HG03432 (cell line): ENCODE measurements at regions not wholly inside any gene's neighbourhood (a gene's known extent, or its start where the extent isn't known, plus 50 kb on each side); places are given as distances from the start of the nearest gene placed in this dataset.
"Not testable (repeated sequence)": the region's sequence is repeated elsewhere in the genome, so short reads cannot be mapped to it uniquely, and the experiment has no call there.

ENCODE experiments used
- ATAC-seq: cut with Tn5 transposase; IDR thresholded peaks from one replicate; pipeline ENCODE4 v1.9.1; 2021; ENCODE audit warnings: mild to moderate bottlenecking, moderate library complexity; ENCODE audit not compliant: unreplicated experiment

DNA sequence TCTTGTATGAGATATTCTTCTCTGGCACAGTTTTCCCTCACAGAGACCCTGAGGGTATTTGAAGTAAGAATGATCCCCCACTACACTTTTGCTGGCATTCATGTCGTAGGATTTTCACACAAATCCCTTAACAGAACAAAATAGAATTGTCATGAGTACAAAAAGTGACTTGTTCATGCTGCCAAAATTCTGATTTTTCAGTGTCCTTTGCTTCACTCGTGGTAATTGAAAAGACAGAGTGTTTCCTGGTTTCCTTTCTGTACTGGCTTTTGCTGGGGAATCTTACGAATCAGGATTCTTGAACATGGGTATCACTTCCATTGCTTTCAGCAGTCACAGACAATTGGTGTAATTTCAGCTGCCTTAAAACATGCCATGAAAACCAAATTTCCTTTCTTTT is 756.3 kb downstream of the REEP3 start:
- no peak for ATAC-seq

DNA sequence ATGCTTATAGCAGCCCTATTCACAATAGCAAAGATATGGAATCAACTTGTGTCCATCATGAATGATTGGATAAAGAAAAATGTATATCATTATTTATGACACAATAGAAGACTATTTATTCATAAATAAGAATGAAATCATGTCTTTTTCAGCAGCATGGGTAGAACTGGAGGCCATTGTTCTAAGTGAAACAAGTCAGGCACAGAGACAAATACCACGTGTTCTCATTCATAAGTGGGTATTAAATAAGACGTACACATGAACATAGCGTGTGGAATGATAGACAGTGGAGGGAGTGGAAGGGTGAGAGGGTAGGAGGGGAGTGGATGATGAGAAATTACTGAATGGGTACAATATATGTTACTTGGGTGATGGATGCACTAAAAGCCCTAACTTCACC is 762.4 kb downstream of the REEP3 start:
- no peak for ATAC-seq

DNA sequence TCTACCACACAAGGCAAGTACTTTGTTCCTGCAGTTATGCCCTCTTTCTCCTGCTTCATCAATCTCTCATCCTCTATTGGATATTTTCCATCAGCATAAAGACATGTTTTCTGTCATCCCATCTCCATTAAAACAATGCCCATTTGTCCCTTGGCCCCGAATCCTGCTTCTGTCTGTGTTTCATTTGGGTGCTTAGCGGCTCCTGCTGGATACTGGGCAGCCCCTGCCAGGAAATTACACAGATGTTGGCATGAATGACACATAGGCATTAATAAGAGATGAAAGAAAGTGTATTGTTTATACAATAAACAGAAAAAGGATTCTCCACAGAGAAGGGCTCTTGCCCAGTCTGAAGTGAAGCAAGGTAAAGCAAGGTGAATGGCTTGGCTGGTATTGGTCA is 765.3 kb downstream of the REEP3 start:
- ATAC-seq: no peak

DNA sequence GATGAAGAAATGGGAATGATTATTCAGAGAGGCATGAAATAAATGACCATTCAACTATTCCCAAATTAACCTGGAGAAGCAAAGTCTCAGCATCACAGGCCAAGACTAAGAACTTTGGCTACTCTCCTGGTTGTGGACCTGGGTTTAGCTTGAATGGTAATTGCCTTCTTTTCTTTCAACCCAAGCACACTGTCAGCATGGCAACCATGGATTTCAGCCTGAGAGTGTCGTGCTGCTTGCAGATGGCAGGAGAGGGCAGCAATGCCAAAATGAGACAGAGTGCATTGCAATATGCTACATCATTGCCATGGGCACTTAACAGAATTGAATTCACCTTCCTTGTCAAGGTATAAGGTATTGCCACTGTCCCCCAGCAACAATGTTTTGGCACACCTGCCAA is 767.2 kb downstream of the REEP3 start:
- no peak for ATAC-seq

DNA sequence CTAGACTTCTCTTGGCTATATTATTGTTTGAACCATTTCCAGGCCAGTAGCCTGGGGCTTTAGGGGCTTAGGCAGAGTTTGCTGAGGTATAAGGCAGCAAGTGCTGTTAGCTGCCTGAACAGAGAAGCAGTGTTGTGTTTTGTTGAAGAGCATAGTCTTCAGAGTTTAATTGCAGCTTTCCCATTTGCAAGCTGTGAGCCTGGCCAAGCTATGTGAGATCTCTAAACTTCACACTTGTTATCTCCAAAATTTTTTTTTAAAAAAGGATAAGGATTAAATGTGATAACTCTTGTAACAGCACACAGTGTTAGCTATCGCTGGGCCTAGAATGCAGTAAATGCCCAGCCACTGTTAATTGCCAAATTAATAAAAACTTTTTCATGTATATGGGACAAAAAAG is 782.4 kb downstream of the REEP3 start:
- no peak for ATAC-seq

DNA sequence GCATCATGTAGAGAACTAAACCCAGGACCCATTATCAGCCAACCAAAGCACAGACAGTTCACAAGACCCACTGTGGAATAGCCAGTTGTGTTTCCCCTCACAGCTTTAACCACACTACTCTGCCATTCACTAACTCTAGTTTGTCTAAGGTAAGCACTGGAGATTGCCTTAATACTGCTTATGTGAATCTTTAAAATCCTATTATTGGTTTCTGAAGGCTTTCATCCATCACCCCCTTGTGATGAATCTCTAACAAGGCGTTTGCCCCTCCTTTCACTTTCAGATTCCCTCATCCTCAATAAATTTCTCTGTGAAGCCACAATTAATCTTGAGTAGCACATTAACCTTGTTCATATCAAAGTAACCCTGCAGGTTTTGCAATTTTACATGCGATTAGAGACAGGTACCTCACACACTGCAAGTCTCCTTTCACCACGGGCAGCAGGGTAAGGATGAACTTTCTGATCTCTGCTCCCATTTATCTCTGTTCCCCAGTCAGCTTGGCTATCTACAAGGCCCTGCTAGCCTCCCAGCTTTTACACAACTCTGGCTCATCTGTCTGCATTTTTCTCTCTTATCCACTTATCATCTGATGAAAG is 785.6 kb downstream of the REEP3 start:
- ATAC-seq: no peak

DNA sequence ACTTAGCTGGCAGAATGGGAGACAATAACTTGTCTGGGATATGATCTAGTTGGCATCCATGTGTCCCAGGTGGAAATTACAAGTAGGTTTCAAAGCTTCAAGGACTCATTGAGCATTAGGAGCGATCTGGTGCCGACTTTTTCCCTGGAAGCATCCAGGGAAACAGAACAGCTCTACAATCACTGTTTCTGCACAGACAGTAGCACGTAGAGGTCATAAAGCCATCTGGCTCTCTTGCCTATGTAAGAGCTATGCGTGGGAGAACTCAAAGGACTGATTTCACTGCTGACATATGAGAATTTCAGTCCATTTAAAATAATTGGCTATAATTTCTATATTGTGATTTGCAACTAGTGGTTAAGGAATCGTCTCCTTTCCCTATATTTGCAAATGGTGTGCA is 791.7 kb downstream of the REEP3 start:
- no peak for ATAC-seq

DNA sequence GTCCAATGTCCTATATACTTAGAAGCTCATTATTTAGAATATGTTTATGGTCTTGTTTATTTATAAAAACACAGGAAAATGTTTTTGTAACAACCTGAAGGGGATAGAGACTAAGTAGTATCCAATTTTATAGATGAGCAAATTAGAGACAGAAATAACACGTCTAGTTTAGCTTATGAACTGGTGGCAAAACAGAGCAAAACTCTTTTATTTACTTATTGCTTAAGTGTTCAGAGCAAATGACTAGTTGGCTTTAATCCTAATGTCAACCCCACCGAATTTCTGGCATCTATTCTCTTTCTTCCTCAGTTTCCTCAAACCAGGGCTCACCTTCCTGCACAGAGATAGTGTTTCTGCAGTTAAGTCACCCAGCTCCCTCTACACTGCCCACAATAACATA is 792.8 kb downstream of the REEP3 start:
- ATAC-seq: no peak

DNA sequence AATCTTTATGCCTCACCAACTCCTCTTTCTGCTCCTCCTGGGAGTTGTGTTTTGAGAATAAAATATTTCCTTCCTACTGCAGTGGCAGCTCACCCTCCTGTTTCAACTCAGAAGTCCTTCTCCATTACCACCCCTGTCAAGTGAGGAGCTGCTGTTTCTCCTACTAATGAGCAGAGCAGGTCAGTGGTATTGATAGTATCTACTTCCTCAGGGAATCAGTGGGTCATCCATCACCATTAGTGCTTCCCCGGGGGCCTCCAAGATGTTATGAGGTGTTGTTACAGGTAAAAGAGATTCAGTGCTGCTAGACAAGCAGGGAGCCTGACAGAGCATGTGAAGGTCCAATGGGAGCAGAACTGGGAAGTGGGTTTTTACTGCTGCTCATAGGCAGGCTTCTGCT is 795.2 kb downstream of the REEP3 start:
- no peak for ATAC-seq

DNA sequence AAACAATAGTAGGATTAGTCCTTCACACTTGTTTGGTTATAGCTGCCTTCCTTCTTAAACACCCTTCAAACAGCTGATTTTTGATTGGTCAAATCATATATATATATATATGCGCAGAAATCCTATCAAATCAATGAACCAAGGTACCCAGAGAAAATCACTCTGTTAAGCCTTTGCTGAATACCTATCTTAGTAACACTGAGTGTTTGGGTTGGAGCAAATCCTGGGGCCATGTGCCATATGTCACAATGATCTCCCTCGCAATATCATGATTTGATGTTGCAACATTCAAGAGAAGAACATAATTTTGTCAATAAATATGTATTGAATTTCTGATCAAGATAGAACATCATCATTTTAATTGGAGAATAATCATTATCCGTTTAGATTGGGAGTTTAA is 795.6 kb downstream of the REEP3 start:
- ATAC-seq: no peak

DNA sequence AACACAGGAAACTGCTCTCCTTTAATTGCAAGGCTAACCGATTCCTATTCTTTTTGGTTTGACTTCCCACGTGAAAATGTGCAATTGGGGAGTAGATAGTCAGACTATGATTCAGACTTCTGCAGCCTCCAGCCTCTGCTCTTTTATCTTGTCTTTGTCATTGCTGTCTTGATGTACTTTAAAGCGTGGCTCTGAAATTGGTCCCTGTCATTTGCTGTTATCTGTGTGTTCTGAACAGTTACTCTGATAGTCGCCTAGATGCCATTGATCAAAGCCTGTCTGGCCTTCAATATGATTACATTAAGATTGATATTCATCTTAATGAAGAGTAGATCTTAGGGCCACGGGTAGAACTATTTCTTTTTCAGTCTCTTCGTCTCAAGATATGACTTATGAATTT is 799.2 kb downstream of the REEP3 start:
- ATAC-seq: no peak

DNA sequence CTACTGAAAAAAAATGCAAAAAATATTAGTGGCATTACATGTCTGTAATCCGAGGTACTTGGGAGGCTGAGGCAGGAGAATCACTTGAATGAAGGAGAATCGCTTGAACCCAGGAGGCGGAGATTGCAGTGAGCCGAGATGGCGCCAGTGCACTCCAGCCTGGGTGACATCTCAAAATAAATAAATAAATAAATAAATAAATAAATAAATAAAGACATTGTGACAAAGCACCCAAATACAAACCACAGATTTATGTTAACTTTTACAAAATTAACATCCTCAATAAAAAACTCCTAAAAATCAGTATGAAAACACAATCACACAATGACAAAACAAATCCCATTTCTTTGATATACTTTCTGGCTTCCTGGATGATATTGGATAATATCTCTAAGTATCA is 808.3 kb downstream of the REEP3 start:
- ATAC-seq: no peak

DNA sequence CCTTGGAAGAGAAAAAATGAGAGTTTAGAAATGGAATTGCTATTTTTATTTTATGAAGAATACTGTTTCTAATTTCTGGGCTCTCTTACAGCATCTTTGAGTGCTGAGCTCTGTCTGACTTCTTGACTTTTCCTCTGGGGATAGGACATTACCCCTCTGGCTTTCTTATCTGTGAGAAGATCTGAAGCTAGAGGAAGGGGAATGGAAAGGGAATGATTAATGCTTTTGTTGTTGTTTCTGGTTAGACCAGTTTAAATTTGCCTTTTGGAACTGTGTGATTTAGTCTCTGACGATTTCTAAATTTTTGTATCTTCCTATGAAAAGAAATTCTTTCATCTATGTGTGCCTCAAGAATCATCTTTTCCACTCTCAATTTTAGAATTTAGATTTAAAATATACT is 811.4 kb downstream of the REEP3 start:
- no peak for ATAC-seq

DNA sequence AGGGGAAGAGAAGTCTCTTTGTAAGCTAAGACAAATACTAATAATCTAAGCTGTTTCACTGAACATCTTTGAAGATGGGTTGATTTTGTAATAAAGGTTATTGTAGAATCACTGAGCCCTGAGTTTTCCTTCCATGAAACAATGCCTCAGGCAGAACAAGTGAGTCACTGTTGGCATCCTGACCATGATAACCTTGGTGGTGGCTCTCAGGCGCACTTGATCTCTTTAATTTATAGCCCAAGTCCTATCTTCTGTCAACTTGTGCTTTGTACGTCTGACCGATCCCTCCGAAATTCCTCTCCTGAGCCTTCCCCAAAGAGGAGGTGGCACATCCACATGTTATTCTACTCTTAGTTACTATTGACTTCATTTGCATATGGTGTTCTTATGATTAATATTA is 812.9 kb downstream of the REEP3 start:
- ATAC-seq: no peak

DNA sequence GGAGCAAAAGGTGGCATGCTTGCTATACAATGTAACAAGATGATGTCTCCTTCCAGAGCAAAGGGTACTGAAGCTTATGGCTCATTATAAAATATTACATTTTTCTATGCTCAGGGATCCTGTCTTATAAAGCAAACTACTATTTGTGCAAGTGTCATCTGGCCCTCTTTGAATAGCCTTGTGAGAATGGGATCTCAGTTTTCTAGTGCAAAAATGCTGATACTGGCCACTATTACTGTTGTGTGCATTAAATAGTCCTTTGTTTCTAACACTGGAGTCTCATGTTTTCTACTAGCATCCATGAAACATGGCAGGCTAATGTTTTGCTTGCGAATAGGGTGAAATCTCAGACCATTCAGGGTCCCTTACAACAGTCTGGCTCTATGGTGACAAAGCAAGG is 823.0 kb downstream of the REEP3 start:
- no peak for ATAC-seq

DNA sequence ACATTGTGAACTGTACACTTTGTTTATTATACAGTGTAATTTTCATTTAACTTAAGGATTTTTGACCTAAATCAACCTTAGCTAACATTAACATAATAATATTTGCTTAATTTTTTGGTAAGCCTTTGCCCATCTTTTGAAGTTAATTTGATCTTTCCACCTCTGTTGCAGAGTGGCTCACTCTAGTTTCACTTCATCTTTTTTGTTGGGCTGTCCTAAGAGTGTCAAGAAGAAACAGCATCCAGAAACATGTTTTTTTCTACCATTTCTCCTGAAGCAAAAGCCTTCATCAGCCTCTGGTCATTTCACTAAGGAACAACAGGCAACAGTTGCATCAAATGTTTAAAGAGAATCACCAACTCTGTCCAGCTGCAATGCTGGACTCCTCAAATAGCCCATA is 824.7 kb downstream of the REEP3 start:
- ATAC-seq: no peak

DNA sequence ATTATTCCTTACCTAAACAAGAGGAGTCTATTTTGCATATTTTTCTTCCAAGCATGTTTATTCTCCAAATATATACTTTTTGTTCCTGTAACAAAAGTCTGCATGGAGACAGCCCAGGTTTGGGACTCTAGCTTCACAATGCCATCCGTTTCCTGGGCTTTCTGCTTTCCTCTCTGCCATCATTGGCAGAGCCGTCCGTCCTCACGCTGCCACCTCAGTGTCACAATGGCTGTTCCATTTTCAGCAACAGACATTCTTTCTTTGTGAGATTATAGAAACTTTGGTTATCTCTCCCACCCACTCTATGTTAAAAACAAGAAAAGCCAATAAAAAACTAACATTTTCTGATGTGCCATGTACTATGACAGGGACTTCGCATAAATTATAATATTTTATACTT is 825.2 kb downstream of the REEP3 start:
- no peak for ATAC-seq

DNA sequence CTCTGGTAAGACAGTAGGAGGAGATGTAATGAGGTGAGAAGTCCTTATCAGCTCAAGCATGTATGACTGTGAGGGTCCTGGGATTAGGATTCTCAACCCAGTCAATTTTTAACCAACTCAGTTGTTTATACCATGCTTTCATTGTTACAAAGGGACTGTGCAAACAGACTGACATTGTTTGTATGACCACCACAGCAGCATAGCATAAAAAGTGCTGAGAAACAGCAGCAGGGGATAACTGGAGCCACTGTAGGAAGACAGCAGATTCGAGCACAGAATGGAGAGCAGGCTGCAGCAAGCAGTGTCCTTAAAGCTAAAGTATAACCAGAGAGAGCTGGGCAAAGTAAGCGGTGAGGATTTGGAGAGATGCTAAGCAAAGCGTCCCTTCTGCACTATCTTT is 829.5 kb downstream of the REEP3 start:
- ATAC-seq: no peak

DNA sequence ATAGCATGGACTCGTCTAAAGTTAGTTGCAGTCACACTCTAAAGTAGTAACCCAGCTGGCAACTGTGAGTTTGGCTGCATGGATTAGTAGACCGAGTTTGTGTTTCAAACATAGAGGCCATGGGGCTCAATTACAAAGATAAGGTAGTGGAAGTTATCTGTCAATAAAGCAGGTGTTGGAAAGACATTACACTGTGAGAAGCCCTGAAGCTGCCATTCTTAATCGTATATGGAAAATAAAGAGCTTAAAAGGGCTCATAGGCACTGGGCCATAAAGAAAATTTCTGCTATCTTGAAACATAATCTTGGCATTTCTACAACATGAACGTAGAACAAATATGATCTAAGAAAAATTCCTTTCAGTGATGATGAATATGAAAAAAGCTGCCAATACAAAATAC is 837.7 kb downstream of the REEP3 start:
- ATAC-seq: no peak

DNA sequence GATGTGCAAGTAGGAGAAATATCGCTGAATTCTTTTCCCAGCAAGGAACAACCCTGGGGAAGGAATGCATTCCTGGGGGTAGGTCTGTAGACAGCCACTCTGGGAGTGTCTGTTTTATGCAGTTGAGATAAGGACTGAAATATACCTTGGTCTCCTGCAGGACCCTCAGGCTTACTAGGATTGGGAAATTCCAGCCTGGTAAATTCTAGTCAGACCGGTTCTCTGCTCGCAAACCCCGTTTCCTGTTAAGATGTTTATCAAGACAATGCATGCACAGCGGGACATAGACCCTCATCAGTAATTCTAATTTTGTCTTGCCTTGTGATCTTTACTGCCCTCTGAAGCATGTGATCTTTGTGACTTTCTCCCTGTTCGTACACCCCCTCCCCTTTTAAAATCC is 839.0 kb downstream of the REEP3 start:
- not testable (repeated sequence) for ATAC-seq

DNA sequence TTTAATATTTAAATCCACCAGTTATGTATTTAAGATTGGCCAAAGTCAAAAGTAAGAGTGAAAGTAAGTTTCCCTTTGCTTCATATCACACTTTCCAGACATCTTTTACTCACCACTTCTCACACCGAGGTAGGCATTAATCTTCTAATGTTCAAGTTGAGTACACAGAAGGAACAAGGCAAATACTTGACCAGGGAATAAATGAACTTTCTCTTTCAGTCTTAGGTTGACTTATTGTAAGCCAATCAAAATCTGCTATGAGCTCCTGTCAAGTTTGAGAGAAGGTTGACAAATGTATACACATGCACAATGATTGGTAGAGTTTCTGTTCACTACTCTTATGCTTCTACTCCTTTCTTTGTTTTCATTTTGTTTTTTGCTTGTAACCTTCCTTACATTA is 842.5 kb downstream of the REEP3 start:
- no peak for ATAC-seq

DNA sequence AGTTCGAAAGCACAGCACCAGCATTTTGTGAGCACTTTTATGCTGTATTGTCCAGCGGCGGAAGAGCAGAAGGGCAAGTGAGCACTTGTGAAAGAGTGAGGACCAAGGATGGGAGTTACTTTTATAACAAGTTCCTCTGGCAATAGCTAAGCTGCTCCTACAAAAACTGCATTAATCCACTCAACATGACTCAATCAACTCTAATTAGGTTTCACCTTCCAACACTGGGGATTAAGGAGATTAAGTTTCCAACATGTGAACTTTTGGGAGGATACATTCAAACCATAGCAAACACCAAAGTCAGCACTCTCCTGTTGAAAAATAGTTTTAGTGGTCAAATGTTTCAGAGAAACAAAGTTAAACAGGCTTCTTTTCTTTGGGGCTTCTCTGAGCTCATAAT is 844.5 kb downstream of the REEP3 start:
- ATAC-seq: no peak

DNA sequence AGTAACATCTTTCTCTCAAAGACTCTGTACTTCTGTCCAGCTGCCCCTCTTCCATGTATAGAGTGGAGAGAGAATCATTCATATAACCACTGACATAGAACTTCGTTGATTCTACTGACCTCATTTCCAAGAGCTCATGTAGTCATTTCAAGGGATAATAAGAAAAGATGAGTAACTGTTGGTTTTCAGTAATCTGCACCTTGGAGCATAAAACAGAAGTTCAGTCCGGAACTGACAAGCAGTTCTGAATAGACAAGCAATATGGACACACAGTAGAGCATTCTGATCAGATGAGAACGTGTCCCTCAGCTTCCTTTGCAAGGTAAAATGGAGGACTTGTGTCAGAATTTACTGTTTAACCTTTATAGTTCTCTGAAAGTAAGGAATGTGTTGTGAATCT is 847.1 kb downstream of the REEP3 start:
- ATAC-seq: no peak
